HG03135 (cell line): ENCODE measurements at regions not wholly inside any gene's neighbourhood (a gene's known extent, or its start where the extent isn't known, plus 50 kb on each side); places are given as distances from the start of the nearest gene placed in this dataset.
"Not testable (repeated sequence)": the region's sequence is repeated elsewhere in the genome, so short reads cannot be mapped to it uniquely, and the experiment has no call there.

Experiments
- ATAC-seq: cut with Tn5 transposase; IDR thresholded peaks from one replicate; pipeline ENCODE4 v1.9.1; 2021; ENCODE audit warnings: mild to moderate bottlenecking, moderate library complexity; ENCODE audit not compliant: unreplicated experiment

DNA sequence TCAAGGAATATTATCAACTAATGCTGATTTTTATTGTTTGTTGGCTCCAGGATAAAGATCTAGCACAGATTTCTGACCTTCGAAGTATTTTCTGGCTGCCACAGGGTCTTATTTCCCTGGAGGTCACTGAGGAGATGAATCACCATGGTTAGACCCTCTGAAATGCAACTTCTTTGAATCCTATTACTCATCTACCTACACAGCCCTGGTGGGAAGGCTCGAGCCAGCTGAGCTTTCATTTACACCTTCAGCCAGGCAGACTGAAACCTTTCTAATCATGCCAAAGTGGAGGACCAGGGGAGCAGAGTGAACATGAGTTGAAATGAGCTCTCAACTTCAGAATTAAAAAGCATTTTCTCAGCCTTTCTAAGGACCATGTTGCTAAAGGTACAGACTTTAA, 130.5 kb downstream of the SMIM20 start:
- no peak for ATAC-seq

DNA sequence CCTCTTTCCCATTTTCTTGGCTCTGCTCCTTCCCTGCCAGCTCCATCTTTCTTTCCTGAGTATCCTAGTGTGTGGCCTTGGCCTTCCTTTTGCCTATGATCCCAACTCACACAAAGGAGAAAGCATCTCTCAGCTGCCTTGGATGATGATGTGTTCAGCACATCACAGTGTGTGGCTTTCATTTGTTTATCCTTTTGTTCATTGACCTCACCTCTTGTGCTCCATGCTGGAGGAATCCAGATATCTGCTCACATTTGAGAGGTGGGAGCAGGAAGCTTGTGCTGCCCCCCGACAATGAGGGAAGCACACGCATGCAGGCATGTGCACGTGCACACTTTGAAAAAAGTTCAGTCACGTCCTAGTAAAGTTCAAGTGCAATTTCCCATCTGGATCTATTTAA, 131.0 kb downstream of the SMIM20 start:
- ATAC-seq, result no peak

DNA sequence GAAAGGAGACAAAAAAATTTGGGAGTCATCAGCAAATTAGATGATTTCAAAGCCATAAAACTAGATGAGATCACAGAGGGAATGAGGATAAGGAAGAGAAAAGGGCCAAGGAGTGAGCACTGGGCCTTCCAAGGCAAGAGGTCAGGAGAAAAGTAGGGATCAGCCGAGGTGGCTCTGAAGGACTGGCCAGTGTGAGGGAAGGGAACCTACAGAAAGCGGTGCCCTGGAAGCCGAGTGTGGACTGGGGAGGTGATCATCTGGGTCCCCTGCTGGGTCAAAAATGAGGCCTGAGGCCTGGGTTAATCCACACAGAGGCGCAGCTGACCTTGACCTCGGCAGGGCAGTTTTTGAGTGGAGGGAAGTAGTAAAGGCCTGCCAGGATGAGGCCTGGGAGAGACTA, 133.8 kb downstream of the SMIM20 start:
- ATAC-seq, result no peak

DNA sequence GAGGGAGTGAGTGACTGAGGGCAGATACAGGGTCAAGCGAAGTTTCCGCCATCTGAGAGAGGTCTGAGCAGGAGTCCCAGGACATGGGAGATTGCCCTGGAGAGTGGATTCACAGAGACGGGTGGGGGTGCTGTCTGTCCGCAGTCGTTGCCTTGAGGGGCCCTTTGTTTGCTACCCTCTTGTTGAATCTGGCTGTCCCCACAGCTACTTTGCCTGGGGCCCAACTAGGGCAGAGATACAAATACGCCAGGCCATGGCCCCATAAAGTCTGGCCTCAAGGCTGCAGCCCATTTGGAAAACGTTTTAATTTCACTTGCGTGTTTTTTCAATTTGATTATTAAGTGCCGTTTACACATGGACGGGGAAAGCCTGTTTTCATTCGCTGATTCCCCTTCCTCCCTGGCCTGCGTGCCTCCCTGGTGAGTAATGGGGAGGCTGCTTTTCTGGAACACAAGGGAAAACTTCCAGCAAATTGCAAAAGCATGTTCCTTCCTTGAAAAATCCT, 134.4 kb downstream of the SMIM20 start:
- ATAC-seq, result no peak

DNA sequence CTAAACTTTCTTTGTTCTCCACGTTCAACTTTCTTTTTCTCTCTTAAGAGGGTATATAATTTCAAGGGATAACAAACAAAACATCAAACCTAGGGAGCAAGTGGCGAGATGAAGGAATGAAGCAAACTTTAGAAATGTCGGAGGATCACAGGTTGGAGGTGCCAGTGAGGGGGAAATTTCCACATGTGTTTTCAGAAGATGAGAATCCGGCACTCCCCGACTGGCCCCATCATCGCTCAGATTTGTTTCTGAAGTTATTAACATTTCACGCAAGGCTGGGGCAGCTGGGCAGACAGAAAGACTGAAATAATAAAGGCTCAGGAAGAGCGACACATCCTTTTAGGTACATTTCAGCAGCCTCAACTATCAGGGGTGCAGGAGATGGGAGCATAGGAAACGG, 134.9 kb downstream of the SMIM20 start:
- no peak for ATAC-seq

DNA sequence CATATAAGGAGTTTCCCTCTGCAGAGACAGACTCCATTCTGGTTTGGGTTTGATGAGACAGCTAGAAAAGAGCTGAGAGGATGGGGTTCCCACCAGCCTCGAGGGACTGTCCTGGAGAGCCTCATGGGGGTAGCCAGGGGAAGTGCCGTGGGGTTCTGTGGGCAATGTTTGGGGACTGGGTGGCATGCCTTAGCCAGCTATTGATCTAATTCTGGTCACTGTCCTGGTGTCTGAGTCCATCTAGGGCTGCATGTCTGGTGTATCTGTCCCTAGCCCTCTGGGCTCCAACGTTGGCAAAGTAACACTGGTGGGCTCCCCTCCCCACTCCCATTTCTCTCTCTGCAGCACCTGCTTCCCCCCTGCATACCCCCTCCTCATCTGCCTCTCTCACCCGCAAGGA, 135.4 kb downstream of the SMIM20 start:
- ATAC-seq, result no peak

DNA sequence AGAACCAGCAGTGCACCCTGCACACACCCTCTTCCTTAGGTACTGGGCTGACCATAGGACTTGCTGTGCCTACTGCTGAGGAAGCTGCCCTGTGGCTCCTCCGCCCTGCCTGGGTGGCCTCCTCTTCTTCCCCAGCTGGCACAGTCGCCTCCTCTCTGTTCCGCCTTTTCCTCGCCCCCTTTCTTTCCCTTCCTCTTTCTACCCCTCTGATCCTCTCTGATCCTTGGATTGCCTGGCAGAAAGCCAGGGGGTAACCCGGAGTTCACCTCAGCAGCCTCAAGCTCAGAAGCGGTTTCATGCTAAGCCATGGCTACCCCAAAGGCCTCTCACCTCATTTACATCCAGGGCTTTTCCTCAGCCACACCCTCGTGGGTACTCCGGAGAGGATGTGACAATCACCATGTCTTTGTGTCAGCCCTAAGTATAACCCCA, 136.2 kb downstream of the SMIM20 start:
- no peak for ATAC-seq

DNA sequence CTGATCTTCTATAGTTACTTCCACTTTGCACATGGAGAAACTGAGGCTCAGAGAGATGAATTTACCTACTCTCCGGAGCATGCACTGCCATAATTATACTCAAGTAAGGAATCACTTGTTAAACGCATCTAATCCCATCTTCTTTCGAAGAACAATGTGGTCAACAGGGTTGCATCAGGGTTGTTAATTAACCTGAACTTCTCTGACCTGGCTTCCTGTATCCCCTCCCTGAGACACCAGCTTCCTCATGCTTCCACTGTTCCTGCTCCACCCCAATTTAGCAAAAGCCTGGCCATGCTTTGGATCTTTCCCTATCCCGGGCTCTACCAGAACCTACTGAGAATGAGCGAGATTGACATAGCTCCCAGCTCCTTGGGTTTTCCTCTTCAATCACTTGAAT, 136.7 kb downstream of the SMIM20 start:
- ATAC-seq, result no peak

DNA sequence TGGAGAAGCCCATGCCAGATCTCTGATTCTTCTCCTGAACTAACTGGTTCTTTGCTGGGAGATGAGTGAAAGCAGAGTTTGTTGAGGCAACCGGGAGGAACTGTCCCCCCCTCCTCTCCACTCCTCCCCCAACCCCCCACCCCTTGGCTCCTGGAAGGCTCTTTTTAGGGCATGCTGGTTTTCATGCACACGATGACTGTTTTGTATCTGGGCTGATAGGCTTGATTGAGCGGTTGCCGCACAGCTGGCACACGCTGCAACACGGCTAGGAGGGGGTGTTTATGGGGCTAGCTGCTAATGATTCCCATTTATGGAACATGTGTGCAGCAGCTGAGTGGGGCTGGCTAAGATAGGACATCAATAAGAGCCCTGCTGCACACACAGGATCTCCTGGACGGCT, 137.2 kb downstream of the SMIM20 start:
- ATAC-seq, result no peak

DNA sequence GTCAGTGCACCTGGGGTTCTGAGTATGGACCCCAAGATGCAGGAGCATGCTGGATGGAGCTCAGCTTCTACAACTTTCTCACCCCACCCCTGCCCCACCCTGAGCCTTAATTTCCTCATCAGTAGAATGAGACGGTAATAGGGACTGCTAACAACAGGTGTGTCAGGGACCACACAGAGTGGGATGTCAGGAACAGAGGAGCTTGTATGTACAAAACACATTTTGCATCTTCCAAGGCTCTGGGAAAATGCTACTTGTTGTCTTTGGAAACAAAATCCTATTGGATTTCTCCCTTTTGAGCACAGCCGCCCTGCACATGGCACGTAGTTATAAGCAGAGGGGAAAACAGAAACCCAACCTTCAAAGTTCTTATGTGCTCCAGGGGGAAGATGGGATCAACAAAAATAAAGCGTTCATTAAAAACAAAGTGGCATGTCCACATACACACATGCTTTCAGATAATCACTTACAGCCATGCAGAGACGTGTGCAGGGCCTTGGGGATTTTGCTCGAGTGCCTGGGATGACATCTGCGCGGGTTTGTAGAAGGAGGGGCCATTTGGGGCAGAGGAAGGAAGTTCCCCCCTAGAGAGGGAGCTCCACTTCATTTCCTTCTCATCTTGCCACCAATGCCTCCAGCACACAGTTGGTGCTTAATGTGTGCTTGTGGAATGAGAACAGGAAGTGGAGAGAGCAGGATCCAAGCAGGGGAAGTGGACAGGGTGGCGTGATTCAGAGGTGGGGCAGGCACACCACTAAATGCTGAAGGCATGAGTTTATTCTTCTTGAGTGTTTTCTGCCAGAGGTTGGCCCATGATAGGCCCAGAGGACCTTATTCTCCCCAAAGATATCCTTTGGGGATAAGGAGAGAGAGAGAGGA, 138.9 kb downstream of the SMIM20 start:
- no peak for ATAC-seq

DNA sequence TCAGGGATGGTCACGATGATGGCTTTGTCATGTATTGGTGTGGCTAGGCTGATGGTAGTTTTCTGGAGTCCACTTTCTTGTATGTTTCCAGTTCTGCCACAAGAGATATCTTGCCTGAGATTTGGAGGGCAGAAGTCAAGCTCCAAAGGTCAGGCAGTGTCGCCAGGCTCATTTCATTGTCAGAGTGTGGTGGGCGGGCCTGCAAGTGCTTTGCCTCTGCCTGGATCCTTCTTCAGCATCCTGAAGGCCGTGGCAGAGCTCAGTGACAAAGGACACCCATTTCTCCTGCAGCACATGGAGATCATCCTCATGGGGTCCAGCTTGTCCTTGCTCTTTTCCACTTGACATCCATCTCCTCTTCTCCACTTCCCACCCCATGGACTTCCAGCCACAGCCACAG, 139.7 kb downstream of the SMIM20 start:
- ATAC-seq, result no peak

DNA sequence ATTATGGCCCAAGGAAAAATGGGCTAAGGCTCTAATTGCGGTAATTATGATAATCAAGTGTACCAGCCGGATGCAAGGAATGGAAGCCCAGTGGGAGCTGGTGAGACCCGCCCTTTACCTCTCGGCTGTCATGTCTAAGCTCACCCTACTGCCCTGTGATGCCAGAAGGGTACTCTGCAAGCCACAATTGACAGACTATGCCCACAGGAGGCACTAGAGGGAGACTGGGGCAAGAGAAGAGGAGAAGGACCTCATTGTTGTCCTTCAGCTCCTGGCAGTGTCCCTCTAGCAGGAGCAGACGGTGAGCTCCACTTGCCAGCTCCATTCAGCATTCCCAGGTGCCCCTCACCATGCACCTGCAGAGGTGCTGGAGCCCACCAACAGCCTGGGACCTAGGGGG, 141.8 kb downstream of the SMIM20 start:
- no peak for ATAC-seq

DNA sequence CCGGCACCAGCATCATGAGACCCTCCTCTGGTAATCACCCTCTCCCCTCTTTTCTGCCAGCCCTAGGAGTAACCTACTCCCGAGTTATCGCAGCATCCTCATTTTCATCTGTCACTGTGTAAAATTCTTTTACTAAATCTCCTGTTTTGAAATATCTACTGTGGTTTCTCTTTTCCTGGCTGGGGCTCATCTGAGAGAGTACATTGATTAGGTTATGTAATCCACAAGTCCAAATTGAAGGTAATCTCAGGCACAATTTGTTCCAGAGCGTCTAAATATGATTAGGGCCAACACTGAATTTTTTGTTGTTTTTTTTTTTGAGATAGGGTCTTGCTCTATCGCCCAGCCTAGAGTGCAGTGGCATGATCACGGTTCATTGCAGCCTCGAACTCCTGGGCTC, 142.4 kb downstream of the SMIM20 start:
- no peak for ATAC-seq

DNA sequence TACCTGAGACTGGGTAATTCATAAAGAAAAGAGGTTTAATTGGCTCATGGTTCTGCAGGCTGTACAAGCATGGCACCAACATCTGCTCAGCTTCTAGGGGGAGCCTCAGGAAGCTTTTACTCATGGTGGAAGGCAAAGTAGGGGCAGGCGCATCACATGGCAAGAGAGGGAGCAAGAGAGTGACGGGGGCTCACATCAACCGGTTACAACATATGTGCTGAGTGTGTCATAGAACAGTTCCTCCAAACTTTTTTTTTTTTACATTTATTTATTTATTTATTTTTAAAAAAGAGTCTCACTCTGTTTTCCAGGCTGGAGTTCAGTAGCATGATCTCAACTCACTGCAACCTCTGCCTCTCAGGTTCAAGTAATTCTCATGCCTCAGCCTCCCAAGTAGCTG, 143.8 kb downstream of the SMIM20 start:
- ATAC-seq, result not testable (repeated sequence)

DNA sequence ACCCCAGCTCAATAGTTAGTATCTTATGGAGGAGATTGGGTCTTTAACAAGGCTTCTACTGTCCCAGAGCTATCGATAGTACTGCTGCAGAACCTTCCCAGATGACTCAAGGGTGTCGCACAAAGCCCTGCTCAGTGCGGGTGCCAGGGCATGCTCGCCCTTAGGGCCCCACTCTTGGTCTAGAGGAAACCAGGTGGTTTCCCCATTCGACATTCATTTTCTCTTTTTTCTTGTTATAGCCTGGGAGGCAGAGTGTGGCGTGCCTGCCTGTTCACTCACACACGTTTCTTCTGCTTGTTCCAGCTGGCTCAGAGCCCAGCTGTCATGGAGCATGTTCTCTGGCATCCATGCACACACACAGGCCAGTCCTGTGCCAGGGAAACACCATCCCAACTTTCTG, 144.5 kb downstream of the SMIM20 start:
- no peak for ATAC-seq

DNA sequence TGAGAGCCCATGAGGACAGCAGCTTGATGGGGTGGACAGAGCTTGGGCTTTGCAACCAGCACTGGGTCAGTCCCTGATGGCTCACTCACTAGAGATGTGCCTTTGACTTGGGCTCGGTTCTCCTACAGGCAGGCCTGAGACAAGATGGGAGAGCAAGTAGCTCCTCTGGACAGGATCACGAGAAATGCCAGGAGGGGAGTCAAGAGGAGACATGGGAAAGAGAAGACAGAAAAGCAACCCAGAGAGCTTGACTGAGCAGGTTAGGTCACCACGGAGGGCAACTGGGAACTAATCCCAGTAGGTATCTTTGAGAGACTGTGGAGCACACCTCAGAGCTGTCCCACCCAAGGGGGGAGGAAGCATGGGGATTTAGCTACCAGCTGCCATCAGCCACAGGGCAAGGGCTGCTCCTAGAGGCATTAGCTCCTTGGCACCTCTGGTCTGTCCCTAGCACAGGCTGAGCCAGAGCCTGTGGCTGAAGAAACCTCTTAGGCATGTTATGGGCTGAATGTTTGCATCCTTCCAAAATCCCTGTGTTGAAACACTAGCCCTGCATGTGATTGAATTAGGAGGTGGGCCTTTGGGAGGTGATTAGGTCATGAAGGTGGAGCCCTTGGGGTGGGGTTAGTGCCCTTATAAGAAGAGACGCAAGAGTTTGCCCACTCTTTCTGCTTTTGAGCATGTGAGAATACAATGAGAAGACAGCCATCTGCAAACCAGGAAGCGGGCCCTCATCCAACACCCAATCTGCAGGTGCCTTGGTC, 145.6 kb downstream of the SMIM20 start:
- no peak for ATAC-seq

DNA sequence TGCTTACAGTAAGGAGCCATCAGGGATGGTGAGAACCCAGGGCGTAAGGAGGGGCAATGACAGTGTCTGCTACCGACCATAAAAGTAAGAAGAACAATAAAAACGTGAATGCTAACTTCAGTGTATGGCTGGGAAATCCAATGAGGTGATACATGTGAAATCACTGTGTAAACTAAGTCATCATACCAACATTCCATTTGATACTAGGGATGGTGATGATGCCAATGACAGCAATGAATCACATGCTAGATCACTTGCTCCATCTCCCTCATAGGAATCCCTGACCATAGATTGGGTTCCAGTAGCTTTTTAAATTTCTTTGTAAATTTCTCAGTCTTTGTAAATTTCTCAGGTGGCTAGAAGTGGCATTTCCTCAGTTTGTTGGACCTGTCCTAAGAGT, 146.3 kb downstream of the SMIM20 start:
- ATAC-seq, result no peak

DNA sequence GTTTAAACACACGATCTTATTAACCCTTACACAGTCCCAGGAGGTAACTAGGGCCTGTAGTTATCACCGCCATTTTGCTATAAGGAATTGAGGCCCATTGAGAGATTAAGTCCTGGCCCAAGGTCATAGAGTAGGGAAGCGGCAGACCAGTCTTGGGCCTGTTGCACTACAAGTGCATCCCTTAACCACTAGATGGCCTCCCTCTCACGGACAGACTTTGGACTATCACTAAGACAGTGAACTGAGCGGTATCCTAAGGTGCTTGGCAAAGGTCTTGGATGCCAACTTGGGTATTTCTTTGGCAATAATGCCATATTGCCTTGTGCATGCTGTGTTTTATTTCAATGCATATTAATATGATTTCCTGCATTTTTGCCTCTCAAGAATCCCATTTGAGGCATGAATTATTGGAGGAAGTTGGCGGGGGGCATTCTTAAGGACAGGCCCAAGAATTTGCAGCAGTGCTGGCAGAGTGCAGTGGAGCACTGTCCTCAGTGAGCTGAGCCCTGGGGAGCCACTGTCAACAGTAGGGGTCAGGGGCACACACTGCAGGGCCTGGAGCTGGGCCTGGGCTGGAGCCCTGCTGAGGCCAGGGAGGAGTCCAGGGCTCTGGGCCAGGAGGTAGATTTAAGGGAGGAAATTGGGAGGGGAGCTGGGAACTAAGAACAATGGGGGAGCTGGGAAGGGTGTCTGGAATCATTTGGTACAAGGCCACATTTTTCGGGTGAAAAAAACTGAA, 147.4 kb downstream of the SMIM20 start:
- ATAC-seq, result peak; percentile 64

DNA sequence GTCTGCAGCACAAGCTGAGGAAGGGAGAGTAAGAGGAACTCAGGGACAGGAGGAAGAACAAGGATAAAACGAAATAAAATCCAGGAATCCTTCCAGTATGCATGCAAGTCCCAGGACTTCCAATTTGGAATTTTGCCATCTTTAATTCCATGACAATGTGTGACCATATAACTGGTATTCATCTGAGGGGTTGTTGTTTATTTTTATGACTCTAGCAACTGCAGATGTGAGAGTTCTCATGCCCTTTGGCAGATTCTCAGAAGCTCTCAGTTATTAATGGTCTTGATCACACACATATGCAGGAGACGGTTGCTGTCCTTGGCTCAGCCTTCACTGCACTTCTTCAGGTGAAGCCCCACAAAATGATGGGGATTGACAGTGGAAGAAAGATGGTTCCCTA, 148.2 kb downstream of the SMIM20 start:
- no peak for ATAC-seq

DNA sequence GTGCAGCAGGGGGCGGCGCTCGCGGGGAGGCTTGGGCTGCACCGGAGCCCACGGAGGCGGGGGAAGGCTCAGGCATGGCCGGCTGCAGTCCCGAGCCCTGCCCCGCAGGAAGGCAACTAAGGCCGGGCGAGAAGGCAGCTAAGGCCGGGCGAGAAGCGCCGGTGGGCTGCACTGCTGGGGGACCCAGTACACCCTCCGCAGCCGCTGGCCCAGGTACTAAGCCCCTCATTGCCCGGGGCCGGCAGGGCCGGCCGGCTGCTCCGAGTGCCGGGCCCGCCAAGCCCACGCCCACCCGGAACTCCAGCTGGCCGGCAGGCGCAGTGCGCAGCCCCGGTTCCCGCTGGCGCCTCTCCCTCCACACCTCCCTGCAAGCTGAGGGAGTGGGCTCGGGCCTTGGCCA, 150.0 kb downstream of the SMIM20 start:
- not testable (repeated sequence) for ATAC-seq

DNA sequence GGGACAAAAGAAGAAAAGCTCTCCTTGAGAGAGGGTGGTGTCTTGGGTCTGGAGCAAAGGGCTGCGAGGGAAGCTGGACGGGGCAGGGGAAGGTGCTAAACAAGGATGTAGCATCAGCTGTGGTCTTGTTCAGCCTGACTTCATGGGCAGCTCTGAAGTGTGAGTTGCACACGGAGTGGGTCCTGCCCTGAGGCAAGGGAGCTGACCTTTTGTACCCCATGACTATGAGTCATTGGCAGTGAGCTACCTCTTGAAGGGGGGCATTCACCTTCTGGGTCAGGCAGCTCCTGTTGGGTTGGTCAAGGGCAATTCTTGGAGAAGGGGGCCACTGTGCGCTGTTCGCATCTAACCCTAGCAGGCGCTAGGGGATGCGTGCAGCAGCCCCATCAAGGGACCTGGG, 151.8 kb downstream of the SMIM20 start:
- ATAC-seq, result no peak
